Peyer's patch (tissue), 4 donors: ENCODE measurements at regions not wholly inside any gene's neighbourhood (a gene's known extent, or its start where the extent isn't known, plus 50 kb on each side); places are given as distances from the start of the nearest gene placed in this dataset.

Source experiments
- POLR2A ChIP-seq, 2 donors: fragments of 450-650 bp; IDR thresholded peaks; one replicate each; pipeline ENCODE4 v1.5.1; 2017; ENCODE audit warnings: antibody characterized with exemption in 2 of 2, mild to moderate bottlenecking in 2 of 2, moderate library complexity in 2 of 2
- TF ChIP-seq, protein P1 (sequence below), 6 experiments: fragments of 450-650 bp in 4 of 6; fragments of 200-600 bp in 2 of 6; sonication (generic) in 1 of 6; IDR thresholded peaks; one replicate each; pipeline ENCODE4 v1.5.1; 2017 to 2019; ENCODE audit warnings: antibody characterized with exemption in 6 of 6, mild to moderate bottlenecking in 3 of 6, moderate library complexity in 1 of 6

DNA sequence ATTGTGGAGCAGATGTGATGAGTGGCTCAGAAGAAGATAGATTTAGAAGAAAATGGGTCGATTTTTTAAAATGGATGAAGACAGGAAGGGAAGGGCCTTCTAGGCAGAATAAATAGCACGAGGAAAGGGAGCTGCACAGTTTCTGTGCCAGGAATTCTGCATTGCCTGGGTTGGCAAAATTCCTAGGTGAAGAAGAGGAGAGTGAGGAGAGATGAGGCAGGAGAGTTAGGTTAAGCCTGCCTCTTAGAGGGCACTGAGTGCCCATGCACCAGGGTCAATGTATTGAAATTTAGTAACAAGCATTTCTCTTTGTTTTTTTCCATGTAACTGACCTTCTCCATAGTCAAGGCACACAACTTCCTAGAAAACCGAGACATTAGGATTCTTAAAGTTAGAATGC, 159.5 kb downstream of the YTHDC2 start:
- TF ChIP-seq, protein P1, sequence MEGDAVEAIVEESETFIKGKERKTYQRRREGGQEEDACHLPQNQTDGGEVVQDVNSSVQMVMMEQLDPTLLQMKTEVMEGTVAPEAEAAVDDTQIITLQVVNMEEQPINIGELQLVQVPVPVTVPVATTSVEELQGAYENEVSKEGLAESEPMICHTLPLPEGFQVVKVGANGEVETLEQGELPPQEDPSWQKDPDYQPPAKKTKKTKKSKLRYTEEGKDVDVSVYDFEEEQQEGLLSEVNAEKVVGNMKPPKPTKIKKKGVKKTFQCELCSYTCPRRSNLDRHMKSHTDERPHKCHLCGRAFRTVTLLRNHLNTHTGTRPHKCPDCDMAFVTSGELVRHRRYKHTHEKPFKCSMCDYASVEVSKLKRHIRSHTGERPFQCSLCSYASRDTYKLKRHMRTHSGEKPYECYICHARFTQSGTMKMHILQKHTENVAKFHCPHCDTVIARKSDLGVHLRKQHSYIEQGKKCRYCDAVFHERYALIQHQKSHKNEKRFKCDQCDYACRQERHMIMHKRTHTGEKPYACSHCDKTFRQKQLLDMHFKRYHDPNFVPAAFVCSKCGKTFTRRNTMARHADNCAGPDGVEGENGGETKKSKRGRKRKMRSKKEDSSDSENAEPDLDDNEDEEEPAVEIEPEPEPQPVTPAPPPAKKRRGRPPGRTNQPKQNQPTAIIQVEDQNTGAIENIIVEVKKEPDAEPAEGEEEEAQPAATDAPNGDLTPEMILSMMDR (IDR thresholded peaks at IDR 0.05), result no peak
- no peak for TF ChIP-seq POLR2A (IDR thresholded peaks at IDR 0.05)
